ENCODE measurements at regions not wholly inside any gene's neighbourhood (a gene's known extent, or its start where the extent isn't known, plus 50 kb on each side); places are given as distances from the start of the nearest gene placed in this dataset.
"Not testable (repeated sequence)": the region's sequence is repeated elsewhere in the genome, so short reads cannot be mapped to it uniquely, and the experiment has no call there.

GRCh38 chr6:4434655-4435054 is 299.3 kb upstream of the ECI2 start:
- in situ Hi-C loops (cut with MboI; ENCODE audit: low sequenced_read_pairs, unreplicated experiment), result no loop called here
- DNase-seq (ENCODE audit: low spot score), result no peak
- TF ChIP-seq, protein P1, sequence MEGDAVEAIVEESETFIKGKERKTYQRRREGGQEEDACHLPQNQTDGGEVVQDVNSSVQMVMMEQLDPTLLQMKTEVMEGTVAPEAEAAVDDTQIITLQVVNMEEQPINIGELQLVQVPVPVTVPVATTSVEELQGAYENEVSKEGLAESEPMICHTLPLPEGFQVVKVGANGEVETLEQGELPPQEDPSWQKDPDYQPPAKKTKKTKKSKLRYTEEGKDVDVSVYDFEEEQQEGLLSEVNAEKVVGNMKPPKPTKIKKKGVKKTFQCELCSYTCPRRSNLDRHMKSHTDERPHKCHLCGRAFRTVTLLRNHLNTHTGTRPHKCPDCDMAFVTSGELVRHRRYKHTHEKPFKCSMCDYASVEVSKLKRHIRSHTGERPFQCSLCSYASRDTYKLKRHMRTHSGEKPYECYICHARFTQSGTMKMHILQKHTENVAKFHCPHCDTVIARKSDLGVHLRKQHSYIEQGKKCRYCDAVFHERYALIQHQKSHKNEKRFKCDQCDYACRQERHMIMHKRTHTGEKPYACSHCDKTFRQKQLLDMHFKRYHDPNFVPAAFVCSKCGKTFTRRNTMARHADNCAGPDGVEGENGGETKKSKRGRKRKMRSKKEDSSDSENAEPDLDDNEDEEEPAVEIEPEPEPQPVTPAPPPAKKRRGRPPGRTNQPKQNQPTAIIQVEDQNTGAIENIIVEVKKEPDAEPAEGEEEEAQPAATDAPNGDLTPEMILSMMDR (IDR thresholded peaks at IDR 0.05; ENCODE audit: borderline replicate concordance, control extremely low read depth, extremely low read depth, insufficient read depth, missing control alignments), result no peak

GRCh38 chr6:4433199-4433598 is 297.8 kb upstream of the ECI2 start:
- DNase-seq (ENCODE audit: low spot score), result no peak
- in situ Hi-C loops (cut with MboI; ENCODE audit: low sequenced_read_pairs, unreplicated experiment), result no loop called here
- TF ChIP-seq, protein P1 (IDR thresholded peaks at IDR 0.05; ENCODE audit: borderline replicate concordance, control extremely low read depth, extremely low read depth, insufficient read depth, missing control alignments), result no peak

- no peak for DNase-seq (ENCODE audit: low spot score)
- in situ Hi-C loops (cut with MboI; ENCODE audit: low sequenced_read_pairs, unreplicated experiment), result no loop called here
- TF ChIP-seq, protein P1 (IDR thresholded peaks at IDR 0.05; ENCODE audit: borderline replicate concordance, control extremely low read depth, extremely low read depth, insufficient read depth, missing control alignments), result no peak
Measured at GRCh38 chr6:4426968-4427367, 291.6 kb upstream of the ECI2 start.

DNA sequence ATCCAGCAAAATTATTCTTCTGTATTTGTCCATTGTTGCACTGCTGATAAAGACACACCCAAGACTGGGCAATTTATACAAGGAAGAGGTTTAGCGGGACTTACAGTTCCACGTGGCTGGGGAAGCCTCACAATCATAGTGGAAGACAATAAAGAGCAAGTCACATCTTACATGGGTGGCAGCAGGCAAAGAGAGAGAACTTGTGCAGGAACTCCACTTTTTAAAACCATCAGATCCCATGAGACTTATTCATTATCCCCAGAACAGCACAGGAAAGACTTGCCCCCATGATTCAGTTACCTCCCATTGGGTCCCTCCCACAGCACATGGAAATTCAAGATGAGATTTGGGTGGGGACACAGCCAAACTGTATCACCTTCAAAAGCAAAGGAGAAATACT is 286.5 kb upstream of the ECI2 start:
- in situ Hi-C loops (cut with MboI; ENCODE audit: low sequenced_read_pairs, unreplicated experiment), result no loop called here
- TF ChIP-seq, protein P1 (IDR thresholded peaks at IDR 0.05; ENCODE audit: borderline replicate concordance, control extremely low read depth, extremely low read depth, insufficient read depth, missing control alignments), result no peak
- no peak for DNase-seq (ENCODE audit: low spot score)

DNA sequence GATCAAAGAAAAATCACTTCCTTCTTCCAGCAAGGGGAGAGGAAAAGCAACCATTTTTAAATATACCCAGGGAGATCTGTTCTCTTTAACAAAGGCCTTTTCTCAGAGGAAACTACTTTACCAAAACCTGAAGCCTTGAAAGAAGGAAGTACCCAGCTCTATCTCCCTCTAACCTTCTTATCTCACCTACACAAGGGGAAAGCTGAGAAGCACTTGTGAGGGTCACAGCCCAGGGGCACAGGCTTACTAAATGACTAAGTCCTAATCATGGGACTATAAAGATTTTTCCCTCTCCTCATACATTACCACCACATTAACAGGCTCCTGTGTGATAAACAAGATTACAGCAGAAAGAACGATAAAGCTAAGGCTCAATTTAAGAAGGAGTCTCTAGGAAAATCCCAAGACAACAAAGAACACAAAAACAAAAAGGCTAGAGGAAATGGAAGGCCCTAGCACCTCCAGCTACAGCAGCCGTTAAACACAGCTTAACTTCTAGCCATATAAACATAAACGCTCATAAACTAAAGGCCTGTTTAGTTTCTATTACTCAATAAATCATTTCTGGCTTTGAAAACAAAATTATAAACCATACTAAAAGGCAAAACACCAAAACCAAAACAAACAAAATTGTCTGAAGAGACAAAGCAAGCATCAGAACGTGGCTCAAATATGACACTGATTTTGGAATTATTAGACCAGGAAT is 284.9 kb upstream of the ECI2 start:
- in situ Hi-C loops (cut with MboI; ENCODE audit: low sequenced_read_pairs, unreplicated experiment), result no loop called here
- TF ChIP-seq, protein P1 (IDR thresholded peaks at IDR 0.05; ENCODE audit: borderline replicate concordance, control extremely low read depth, extremely low read depth, insufficient read depth, missing control alignments), result no peak
- no peak for DNase-seq (ENCODE audit: low spot score)

DNA sequence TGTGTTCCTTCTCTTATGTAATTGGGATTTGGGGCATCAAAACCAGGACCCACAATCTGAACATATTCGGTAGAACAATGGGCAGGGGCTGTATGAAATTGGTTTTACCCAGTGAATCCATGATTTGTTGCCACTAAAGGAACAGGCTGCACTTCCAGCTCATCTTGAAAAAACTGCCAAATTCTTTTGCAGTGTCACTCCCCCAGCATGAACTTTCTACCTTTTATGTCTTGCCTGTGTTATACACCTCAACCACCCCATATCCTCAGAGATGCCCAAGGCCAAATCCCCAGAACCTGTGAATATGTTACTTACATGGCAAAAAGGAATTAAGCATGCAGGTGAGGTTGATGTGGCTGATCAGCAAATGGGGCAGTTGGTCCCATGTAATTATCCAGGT is 280.2 kb upstream of the ECI2 start:
- in situ Hi-C loops (cut with MboI; ENCODE audit: low sequenced_read_pairs, unreplicated experiment), result no loop called here
- DNase-seq (ENCODE audit: low spot score), result no peak
- TF ChIP-seq, protein P1 (IDR thresholded peaks at IDR 0.05; ENCODE audit: borderline replicate concordance, control extremely low read depth, extremely low read depth, insufficient read depth, missing control alignments), result no peak

DNA sequence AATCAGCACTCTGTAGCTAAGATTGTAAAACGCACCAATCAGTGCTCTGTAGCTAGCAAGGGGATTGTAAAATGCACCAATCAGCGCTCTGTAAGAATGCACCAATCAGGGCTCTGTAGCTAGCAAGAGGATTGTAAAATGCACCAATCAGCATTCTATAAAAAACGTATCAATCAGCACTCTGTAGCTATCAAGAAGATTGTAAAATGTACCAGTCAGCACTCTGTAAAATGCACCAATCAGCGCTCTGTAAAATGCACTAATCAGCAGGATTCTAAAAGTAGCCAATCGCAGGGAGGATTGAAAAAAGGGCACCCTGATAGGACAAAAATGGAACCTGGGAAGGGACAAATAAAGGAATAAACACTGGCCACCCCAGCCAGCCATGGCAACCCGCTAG is 278.7 kb upstream of the ECI2 start:
- in situ Hi-C loops (cut with MboI; ENCODE audit: low sequenced_read_pairs, unreplicated experiment); DNase-seq (ENCODE audit: low spot score): not testable (repeated sequence)
